AML-193 (cell line): ENCODE measurements at regions not wholly inside any gene's neighbourhood (a gene's known extent, or its start where the extent isn't known, plus 50 kb on each side); places are given as distances from the start of the nearest gene placed in this dataset.
"Not testable (repeated sequence)": the region's sequence is repeated elsewhere in the genome, so short reads cannot be mapped to it uniquely, and the experiment has no call there.

Experiments used
- DNase-seq, 2 experiments: peaks; one replicate each; lab custom pipeline; 2025; lab: John Stamatoyannopoulos, UW

DNA sequence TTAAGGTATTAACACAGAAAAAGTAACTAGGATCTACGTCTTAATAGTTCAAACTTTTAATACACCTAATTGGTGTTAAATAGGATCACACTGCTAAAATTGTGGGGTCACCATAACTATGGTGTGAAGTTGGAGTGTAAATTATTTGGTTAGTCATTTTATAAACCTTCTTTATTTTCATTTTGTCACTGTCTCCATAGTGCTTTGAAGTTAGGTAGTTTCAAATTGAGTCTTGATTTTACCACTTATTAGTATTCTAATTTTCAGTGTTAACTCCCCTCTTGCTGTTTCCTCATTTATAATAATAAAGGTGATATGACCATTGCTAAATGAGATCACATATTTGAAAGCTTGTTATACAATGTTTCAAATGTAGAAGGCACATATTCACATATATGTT lies 738.1 kb upstream of the CHRM3 start:
- DNase-seq = no peak

DNA sequence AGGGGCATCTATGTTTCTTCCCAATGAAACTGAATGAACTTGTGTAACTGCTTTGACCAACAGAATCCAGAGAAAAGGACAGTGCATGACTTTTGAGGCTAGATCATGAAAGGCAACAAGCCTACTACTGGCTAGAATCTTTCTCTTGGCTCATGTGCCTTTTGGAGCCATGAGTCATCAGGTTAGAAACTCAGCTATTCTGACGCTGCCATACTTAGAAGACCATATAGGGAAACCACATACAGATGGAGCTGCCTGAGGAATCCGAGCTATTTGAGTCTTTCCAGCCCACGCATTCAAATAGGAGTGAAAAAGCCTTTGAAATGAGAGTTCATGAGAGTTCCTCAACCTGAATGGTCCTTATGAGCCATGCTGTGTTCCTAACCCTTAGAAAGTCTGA lies 738.5 kb upstream of the CHRM3 start:
- no peak for DNase-seq

DNA sequence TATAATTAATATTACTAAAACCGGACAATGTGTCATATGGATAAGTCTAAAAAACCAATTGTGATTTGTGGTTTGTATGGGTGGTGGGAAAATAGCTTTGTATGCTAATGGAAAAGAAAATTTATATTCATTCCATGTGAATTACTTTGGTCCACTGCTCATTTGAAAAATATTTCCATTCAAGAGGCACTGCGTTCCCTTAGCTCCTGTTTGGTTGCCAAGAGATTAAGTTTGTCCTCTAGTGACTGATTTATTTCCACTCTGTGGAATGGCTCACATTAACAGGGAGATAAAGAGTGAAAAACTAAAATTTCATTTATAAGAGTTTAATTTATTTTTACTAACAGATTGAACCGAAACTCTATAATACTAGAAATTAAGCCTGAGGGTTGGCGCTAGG lies 744.1 kb upstream of the CHRM3 start:
- DNase-seq = no peak

DNA sequence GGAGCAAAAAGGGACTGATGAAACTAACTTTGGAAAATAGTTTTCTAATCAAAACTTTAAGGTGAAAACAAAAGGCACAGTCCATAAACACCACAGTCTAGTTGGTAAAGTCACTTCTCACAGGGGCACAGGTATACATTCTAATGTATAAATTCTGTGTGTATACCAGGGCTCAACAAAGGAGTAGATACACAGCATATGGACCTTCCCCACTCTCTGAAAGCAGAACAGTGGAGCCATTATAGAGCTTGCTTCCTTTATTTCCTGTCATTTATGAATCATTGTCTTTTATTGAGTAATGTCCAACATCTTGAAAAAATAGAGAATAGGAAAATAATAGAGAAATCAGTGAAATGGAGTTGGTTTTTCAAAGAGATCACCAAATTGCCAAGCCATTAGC lies 746.5 kb upstream of the CHRM3 start:
- DNase-seq = no peak

DNA sequence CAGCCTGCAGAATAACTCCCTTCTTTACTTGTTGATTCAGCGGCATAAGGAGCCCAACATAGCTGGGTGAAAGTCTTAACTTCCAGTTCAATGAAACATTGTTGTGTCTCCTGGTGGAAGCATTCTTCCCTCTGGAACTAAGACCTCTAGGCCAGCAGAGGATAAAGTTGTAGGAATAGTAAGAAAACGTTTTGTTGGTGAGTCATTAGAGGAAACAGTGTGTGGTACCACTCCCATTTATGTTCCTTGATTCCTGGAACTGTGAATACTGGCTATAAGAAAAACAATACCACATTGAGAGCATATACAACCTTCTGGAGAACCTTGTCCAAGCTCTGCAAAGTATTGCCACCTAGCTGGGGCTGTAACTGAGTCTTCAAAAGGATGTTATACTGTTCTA lies 737.4 kb upstream of the ZP4 start:
- no peak for DNase-seq

DNA sequence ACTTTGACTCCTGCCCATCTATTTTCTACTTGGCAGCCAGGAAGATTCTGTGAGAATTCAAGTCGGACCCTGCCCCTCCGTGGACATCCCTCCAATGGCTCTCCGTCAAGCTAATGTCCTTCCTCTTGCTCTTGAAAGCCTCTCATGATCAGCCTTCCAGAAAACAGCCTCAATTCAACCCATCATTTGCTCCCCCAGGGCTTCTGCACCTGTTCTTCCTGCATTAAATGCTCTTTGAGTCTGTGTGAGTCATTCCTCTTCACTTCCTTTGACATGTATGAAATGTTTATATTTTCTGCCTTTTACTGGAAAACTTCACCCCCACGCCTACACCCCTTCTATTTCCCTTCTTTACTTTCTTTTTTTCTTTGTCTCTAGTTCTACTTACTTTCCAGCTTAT lies 734.1 kb upstream of the ZP4 start:
- DNase-seq = no peak

DNA sequence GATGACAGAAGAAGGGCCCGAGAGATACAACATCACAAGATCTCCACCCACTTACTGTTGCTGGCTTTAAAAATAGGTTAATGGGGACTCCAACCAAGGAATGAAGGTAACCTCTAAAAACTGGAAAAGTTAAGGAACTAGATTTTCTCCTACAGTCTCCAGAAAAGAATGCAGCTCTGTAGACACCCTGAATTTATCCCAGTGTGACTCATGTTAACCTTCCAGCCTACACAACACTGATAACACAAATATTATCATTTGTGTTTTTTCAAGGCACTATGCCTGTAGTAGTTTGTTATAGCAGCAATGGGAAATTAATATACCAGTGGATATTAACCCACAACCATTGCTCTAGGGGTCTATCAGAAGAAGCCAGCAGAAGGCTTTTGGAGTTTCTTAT lies 730.7 kb upstream of the ZP4 start:
- DNase-seq = no peak

DNA sequence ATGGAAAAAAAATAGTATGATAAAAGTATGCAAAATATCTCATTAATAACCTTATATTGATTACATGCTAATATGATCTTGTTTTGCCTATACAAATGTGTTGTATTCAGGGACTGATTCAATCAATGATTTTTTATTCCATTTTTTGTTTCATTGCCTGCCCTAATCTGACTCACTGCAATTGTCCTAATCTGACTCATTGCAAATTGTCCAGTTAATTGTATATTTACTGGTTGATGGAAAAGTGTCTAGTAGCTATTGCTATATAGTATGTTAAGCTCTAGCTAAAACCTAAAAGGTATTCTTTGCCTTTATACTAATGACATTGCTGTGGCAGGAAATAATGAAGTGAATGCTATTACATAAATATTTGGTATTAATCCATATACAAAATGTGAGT lies 728.9 kb upstream of the ZP4 start:
- no peak for DNase-seq

DNA sequence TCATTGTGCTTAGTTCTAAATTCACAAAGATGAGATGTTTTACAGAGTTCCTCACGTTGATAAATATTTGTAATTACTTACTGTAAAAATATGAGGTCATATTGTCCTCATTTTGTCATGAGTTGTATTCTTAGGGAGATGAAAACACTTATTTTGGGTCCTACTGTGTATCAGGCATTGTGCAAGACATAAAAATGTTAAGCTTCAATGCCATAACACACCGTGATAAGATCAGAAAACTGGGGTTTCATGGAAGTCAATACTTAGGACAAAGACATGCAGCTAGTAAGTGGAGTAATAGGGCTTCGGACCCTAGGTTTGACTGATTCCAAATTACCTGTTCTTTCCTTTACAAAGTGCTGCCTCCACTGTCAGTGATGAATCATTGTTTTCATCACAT lies 720.7 kb upstream of the ZP4 start:
- DNase-seq = no peak

DNA sequence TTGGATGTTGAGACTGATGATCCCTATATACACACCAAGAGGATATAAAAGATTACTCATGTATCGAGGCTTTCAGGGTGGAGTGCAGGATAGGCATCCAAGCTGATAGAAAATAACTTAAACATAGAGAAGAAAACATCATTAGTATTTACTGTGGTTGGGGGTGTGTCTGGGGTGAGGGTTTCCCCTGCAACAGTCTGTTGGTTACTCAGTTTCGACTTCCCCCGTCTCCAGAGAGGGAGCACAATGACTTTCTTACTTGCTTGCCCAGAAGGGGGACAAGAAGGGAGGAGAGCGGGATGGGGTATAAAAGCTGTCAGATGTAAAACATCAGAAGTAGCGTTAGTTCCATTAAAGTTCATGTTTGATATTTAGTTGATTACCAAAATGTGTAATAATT lies 717.4 kb upstream of the ZP4 start:
- no peak for DNase-seq

DNA sequence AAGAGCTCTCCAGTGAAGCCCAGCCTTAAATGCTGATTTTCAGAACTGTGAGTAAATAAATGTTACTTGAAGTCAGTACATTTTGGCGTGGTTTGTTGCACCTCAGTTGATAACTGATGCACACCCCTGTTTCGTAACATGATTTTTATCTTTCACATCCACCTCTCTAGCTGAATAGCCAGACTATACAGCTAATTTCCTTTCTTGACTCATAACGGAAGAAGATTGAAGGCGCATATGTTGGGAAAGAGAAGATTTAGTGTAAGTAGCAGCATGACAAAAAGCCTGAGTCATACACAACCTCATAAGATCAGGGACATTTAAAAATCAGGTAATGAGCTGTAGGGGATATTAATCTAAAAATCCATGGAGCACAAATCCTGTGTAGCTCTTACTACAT lies 716.2 kb upstream of the ZP4 start:
- DNase-seq = peak; percentile 37 to 40

DNA sequence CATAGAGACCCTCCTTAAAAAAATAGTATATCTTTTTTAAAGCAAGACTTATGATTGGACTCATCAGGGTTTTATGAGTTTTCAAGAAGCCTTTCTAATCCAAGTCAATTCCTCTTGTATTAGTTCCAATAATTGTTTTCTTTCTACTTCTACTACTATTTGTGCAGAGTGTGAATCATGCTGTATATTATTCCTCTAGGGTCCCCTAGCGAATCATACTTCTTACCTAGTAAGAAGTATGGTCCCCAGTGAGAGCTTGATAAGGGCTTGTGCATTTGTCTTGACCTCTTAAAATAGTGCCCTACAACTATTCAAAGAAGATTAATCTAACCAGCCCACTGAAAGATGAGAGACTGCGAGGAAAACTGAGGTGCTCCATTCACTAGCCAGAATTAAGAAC lies 715.7 kb upstream of the ZP4 start:
- DNase-seq = no peak

DNA sequence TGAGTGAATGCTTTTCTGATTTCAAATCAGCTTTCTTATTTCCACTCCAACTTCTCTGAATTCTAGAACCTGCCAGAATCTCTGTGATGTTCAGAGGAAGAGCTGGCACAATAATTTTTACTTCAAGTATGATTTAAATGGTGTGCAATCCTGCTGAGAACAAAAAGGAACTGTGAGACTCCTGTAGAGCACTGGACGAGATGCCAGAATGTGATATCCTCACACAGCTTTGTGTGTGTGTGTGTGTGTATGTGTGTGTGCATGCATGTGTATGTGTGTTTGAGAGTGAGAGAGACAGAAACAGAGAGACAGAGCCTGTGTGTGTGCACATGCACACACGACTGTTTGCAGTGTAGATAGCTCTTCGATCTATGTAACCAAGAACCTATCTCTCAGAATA lies 713.6 kb upstream of the ZP4 start:
- no peak for DNase-seq

DNA sequence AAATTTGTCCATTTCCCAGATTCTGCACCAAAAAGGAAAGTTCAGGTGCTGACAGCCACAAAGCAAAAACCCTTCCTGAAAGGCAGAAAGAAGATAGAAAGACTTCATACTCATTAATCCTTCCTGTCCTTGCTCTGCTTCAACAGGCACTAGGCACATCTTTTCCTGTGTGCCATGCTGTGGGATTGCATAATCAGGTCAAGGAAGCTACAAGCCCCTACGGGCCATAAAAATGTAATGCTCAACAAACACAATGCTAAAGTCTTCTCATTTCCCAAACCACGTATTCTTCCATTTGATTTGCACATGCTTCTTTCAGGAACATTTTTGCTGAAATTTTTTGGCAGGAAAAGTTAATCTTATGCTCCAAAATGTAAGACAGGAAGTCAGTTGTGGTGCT lies 710.9 kb upstream of the ZP4 start:
- not testable (repeated sequence) for DNase-seq

DNA sequence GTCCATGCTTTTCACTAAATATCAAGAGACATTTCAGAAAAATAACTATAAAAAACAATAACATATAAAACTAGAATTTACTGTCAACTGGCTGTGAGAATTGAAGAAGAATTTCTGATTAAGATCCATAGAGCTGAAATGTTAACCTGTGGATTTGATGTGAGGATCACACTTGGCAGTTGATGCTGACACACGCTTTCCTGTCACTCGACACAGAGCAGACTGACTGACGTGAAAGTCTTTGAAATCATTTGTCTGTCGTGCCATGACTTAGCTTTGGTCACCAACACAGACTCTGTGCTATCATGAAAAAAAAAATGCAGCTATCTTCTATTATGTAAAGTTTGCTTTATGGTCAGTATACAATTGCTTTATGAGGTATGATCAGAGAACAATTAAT lies 706.0 kb upstream of the ZP4 start:
- no peak for DNase-seq

DNA sequence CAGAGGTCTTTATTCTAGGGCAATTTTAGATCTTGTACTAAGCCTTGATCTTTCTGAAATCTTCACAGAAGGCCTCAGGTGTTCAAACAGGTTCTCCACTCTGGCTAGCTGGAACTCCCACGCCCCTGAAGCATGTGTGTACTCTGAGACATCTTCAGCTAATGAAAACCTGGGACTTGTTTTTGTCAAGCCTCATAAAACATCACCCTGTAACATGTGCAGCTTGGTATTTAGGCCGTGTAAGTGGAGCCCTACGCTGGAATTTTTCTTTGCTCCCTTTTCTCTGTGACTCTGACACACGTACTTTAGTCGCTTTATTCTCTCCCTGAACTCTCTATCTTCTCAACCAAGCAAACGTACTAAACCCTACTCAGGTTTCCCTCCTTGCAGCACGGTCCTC lies 701.9 kb upstream of the ZP4 start:
- no peak for DNase-seq

DNA sequence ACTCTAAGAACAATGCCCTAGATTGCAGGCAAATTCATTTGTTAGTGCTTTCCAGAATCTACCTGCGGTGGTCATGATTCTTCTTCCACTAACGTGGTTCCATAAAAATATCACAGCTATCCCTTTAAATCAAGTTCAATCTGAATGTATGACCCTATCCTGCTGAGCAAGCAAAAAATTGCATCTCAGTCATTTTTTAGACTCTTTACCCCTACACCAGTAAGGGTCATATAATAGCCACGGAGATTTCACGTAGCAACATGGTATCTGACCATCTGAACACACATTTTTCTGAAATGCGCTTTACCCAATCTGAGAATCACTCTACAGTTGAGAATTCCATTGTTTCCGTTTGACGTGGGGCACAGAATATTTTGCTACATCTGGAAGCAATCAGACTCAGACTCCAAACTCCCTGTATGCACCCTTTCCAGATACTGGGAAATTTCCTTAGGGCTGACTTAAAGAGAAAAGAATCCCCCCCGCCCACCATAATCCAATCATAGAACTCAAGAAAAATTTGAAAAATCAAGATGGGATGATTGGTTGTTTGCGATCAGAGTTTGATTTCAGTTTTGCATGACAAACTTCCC lies 699.2 kb upstream of the ZP4 start:
- no peak for DNase-seq

DNA sequence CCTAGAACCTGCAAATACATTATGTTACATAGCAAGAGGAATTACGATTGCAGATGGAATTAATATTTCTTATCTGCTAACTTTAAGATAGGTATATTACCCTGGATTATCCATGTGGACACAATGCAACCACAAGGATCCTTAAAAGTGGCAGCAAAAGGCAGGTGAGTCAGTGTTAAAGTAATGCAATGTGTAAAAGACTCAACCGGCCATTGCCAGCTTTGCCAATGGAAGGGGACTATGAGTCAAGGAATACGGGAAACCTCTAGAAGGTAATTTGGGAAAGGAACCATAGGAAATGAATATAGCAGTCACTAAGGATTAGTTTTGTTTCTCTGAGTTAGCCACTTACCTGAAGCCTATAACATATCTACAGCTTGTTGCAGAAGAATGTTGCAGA lies 692.1 kb upstream of the ZP4 start:
- no peak for DNase-seq

DNA sequence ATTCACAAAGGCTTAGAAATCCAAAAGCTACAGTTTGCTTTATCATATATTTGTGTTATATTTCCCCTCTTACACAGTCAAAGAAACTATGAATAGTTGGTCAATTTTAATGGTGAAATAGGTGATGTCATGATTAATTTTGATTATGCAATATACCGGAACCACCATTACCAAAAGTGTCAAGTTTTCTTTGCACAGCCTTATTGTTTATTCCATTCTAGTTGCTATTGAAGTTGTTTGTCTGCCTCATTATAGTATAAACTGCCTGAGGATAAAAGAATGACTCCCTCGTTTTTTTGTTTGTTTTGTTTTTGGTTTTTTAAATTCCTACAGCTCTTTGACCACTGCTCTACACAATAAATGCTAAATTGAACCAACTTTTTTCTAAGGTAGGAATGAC lies 690.6 kb upstream of the ZP4 start:
- no peak for DNase-seq

DNA sequence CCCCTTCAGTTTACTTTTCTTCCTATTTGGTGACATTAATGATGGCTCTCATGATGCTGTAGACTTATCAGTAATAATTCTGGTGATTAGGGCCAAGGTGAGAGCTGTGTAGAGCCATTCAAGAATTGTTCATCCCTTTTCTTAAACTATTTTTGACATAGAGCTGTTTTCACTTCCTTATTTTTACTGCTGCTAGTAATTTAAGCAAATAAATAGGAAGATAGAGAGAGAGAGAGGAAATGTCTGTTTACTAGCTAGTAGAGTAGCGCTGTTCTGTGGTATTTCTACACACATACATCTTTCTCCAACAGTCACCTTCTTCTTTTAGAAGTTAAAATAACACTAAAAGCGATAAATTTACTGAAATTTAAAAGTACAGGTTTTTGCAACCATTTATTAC lies 678.0 kb upstream of the ZP4 start:
- no peak for DNase-seq

DNA sequence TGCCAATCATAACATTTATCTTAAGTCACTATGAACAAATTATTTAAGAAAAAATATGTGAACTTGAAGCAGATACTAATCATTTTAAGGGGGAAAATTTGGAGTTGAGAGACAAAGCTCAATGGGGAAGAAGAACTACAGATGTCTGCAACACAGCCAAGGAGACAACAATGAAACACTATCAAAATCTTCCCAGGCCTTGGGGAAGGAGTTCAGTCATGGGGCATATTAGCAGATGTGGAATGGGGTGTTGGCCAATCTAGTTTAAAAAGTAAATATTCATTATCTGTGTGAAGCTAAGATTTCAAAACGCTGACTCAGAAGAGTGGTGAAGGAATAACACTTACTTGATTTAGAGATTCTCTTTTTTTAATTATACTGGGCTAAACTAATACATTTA lies 671.6 kb upstream of the ZP4 start:
- DNase-seq = no peak

DNA sequence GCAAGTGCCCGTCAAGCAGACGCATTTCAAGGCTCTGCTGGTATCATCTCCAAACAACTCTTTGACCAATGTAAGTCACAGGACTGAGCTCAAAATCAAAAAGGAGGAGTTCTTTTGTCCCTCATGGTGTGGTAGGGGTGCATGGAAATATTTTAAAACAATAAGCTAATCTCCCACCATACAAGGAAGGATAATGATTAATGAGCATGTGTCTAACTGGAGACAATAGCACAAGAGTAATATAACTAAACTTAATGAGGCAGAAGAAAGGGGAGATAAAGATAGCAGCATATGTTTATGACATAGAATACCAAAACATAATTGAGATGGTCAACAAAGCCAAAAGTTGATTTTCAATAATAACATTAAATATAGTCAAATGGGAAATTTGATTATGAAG lies 668.0 kb upstream of the ZP4 start:
- no peak for DNase-seq

DNA sequence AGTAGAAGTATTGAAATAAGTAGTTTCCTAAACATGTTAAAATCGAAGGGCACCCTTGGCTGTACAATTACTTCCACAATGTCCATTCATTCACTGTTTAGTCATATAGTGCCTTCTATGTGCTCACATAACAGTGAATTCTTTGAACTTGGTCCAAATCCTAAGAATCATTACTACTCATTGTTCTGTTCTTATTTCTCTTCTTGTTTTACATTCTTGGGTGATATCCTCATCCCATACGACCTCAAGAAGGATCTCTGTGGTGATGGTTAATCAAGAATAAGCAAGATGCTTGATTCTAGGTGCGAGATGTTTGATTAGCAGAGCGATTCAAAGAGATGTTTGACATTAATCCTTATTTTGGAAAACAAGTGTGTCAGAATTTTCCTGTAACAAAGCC lies 667.4 kb upstream of the ZP4 start:
- no peak for DNase-seq

DNA sequence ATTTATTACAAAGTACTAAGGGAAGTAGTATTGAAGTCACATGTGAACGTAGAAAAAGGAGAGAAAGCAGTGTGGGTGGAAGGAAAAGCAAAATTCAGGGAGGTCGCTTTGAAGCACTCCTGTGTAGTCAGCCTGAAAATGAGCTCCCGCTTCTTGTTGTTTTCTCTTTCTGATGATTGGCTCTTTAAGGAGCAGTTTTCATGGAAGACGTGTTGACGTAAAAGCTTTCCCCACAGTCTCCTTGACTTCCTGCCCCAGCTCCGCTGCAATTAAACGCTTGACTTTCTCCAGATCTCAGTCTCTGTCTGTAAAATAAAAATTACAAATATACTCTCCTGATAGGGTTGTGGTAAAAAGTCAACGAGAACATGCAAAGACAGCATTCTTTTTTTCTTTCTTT lies 661.5 kb upstream of the ZP4 start:
- no peak for DNase-seq

DNA sequence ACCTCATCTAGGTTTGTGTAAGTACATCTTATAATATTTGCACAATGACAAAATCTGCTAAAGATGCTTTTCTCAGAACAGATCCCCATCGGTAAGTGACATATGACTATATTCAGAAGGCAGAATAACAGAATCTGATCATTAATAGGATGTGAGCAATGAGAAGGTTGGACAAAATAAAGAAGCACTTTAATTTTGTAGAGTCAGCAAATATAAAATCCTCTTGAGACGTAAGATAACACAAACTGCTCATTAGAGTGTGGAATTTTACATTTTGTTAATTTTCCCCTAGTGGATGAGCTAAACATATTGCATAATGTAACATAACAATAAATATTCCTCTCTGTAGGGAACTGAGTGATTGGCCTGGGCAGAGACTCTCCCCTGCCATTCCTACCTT lies 658.4 kb upstream of the ZP4 start:
- DNase-seq = no peak
